AG10803 (cell line): ENCODE measurements at regions not wholly inside any gene's neighbourhood (a gene's known extent, or its start where the extent isn't known, plus 50 kb on each side); places are given as distances from the start of the nearest gene placed in this dataset.

Experiments used
- DNase-seq: peaks from one replicate; pipeline ENCODE4 v3.0.0; 2010; ENCODE audit warnings: low read depth
- H3K4me3 ChIP-seq: 2 replicates; pipeline ENCODE4 v1.5.1; 2011; ENCODE audit warnings: mild to moderate bottlenecking, low read length, control low read depth
- TF ChIP-seq, protein P1 (sequence below): conservative IDR thresholded peaks from 2 replicates; pipeline ENCODE4 v1.5.1; 2011; ENCODE audit warnings: mild to moderate bottlenecking, low read length, control low read depth, inconsistent platforms

DNA sequence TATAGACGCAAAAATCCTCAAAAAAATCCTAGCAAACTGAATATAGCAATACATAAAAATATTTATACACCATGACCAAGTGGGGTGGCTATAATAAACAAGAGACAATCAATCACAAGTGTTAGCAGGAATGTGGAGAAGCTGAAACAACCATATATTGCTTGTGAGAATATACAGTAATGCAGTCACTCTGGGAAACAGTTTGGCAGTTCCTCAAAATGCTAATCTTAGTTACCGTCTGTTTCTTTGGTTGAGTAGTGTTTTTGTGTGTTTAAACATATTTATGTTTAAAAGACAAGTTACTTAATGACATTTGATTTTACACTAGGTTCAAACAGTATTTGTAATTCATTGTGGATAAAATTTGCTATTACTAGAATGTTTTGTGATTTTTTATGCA lies 792.0 kb downstream of the LTN1 start:
- DNase-seq: no peak
- TF ChIP-seq, protein P1, sequence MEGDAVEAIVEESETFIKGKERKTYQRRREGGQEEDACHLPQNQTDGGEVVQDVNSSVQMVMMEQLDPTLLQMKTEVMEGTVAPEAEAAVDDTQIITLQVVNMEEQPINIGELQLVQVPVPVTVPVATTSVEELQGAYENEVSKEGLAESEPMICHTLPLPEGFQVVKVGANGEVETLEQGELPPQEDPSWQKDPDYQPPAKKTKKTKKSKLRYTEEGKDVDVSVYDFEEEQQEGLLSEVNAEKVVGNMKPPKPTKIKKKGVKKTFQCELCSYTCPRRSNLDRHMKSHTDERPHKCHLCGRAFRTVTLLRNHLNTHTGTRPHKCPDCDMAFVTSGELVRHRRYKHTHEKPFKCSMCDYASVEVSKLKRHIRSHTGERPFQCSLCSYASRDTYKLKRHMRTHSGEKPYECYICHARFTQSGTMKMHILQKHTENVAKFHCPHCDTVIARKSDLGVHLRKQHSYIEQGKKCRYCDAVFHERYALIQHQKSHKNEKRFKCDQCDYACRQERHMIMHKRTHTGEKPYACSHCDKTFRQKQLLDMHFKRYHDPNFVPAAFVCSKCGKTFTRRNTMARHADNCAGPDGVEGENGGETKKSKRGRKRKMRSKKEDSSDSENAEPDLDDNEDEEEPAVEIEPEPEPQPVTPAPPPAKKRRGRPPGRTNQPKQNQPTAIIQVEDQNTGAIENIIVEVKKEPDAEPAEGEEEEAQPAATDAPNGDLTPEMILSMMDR: no peak
- no peak overlapping the region for H3K4me3 ChIP-seq

- TF ChIP-seq, protein P1: no peak
- H3K4me3 ChIP-seq: no peak overlapping the region
- DNase-seq: no peak
Measured at GRCh38 chr21:28196981-28197380, 795.7 kb downstream of the LTN1 start.

GRCh38 chr21:28193189-28193588 lies 799.5 kb downstream of the LTN1 start:
- no peak for DNase-seq
- no peak overlapping the region for H3K4me3 ChIP-seq
- TF ChIP-seq, protein P1: no peak

DNA sequence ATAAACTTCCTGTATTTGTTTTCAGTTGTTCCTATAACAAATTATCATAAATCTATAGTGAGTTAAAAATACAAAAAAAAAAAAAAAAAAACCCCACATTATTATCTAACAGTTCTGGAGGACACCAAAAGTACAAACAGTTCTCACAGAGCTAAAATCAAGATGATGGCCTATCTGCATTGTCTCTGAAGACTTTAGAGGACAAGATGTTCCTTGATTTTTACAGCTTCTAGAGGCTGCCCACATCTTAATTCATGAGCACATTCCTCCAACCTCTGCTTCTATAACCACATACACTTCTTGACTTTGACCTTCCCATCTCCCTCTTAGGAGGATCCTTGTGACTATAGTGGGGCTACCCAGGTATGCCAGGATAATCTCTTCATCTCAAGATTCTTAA lies 806.1 kb downstream of the LTN1 start:
- no peak for DNase-seq
- TF ChIP-seq, protein P1: no peak
- H3K4me3 ChIP-seq: no peak overlapping the region

DNA sequence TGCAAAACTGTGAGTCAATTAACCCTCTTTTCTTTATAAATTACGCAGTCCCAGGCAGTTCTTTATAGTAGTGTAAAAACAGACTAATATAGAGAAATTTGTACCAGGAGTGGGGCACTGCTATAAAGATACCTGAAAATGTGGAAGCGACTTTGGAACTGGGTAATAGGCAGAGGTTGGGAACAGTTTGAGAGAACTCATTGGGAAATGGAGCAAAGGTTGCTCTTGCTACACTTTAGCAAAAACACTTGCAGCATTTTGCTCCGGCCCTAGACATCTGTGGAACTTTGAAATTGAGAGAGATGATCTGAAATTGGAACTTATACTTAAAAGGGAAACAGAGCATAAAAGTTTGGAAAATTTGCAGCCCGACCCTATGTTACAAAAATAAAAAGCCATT lies 810.9 kb downstream of the LTN1 start:
- TF ChIP-seq, protein P1: no peak
- H3K4me3 ChIP-seq: no peak overlapping the region
- no peak for DNase-seq

DNA sequence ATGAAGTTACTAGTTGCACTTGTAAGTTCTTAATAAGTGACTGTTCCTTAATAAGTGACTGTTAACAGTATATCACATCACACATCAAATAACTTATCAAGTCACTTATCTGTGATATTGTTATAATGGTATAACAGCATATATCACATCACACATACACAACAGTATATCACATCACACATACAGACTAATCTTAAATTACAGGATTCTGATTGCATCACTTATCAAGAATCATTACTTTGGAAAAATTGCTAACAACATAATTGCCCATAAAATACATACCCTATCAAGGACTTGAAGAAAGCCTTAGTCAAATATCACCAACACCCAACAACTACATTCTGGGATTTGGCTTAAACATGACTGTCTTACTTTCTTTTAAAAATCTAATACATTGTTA lies 813.5 kb downstream of the LTN1 start:
- no peak for DNase-seq
- H3K4me3 ChIP-seq: no peak overlapping the region
- TF ChIP-seq, protein P1: no peak

GRCh38 chr21:28177124-28177523 lies 815.6 kb downstream of the LTN1 start:
- TF ChIP-seq, protein P1: no peak
- no peak overlapping the region for H3K4me3 ChIP-seq
- DNase-seq: peak; percentile 10
